ENCODE measurements at regions not wholly inside any gene's neighbourhood (a gene's known extent, or its start where the extent isn't known, plus 50 kb on each side); places are given as distances from the start of the nearest gene placed in this dataset.

DNA sequence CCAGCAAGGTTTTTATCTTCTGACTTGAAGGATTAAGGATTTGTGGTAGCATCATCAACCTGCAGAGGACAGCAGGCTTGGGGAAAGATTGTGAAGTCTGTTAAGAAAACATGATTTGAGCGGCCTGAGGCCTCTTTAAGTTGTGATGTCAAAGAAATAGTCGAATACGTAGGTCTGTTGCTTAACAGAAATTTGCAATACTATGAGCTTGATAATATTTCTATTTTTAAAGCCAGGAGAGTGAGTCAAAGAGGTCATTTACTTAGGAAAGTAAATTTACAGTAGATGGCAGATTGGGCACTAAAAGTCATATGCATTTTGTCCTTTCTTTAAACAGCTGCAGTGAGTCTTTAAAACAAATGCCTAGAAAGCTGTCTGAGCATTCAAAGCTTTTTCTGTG, 336.3 kb downstream of the DIPK2A start:
- no peak for TF ChIP-seq CTCF (IDR thresholded peaks at IDR 0.05)
- no peak for TF ChIP-seq EP300 (IDR thresholded peaks at IDR 0.05)
- no peak for TF ChIP-seq POLR2AphosphoS5 (IDR thresholded peaks at IDR 0.05)
- TF ChIP-seq POLR2A (IDR thresholded peaks at IDR 0.05): no peak

Measured in sigmoid colon (tissue), 4 donors.